Suprapubic skin (tissue), 4 donors: ENCODE measurements at regions not wholly inside any gene's neighbourhood (a gene's known extent, or its start where the extent isn't known, plus 50 kb on each side); places are given as distances from the start of the nearest gene placed in this dataset.

Experiments used
- DNase-seq, 2 donors: peaks; one replicate each; pipeline ENCODE4 v3.0.0-alpha.2; 2019; ENCODE audit warnings: low spot score in 2 of 2
- H3K27ac ChIP-seq: fragments of 200-600 bp; sonication (generic); one replicate; pipeline ENCODE4 v1.5.1; 2019
- H3K27me3 ChIP-seq: fragments of 200-600 bp; sonication (generic); one replicate; pipeline ENCODE4 v1.5.1; 2019
- H3K36me3 ChIP-seq: fragments of 200-600 bp; sonication (generic); one replicate; pipeline ENCODE4 v1.5.1; 2019
- H3K4me1 ChIP-seq: fragments of 200-600 bp; sonication (generic); one replicate; pipeline ENCODE4 v1.5.1; 2019
- H3K4me3 ChIP-seq: fragments of 200-600 bp; sonication (generic); one replicate; pipeline ENCODE4 v1.5.1; 2019; ENCODE audit warnings: mild to moderate bottlenecking
- H3K9me3 ChIP-seq: fragments of 200-600 bp; sonication (generic); one replicate; pipeline ENCODE4 v1.5.1; 2019
- CTCF ChIP-seq, 2 donors: fragments of 200-600 bp in 1 of 2; fragments of 450-650 bp in 1 of 2; sonication (generic) in 1 of 2; IDR thresholded peaks; one replicate each; pipeline ENCODE4 v1.5.1; 2016 to 2019; ENCODE audit warnings: antibody characterized with exemption in 2 of 2, mild to moderate bottlenecking in 1 of 2, moderate library complexity in 1 of 2
- EP300 ChIP-seq: sonication (generic); formaldehyde crosslinking; IDR thresholded peaks from one replicate; pipeline ENCODE4 v1.6.1; 2017; ENCODE audit warnings: antibody characterized with exemption
- POLR2A ChIP-seq, 2 donors: fragments of 450-650 bp; IDR thresholded peaks; one replicate each; pipeline ENCODE4 v1.6.1; 2017; ENCODE audit warnings: antibody characterized with exemption in 2 of 2, mild to moderate bottlenecking in 2 of 2, moderate library complexity in 2 of 2
- POLR2AphosphoS5 ChIP-seq, 3 donors: sonication (generic); formaldehyde crosslinking; IDR thresholded peaks; one replicate each; pipeline ENCODE4 v1.6.1; 2017; ENCODE audit warnings: antibody characterized with exemption in 3 of 3
- WGBS: methylation state at CpG from one replicate; pipeline ENCODE4 v1.1.5; 2018; 5-methylcytosine and 5-hydroxymethylcytosine counted together

GRCh38 chr1:229756666-229757065 lies 130.6 kb downstream of the URB2 start:
- no peaks in the 10 kb centered on the region for H3K4me1 ChIP-seq
- peaks cover 9% of the 10 kb centered on the region for H3K9me3 ChIP-seq
- TF ChIP-seq POLR2AphosphoS5 (IDR thresholded peaks at IDR 0.05), result no peak
- no peak for TF ChIP-seq CTCF (IDR thresholded peaks at IDR 0.05)
- TF ChIP-seq POLR2A (IDR thresholded peaks at IDR 0.05), result no peak
- TF ChIP-seq EP300, result no peak
- no peaks in the 10 kb centered on the region for H3K36me3 ChIP-seq
- no peak overlapping the region for H3K4me3 ChIP-seq
- 77% methylated on average over 4 of the region's 4 CpGs for WGBS
- H3K27me3 ChIP-seq, result no peaks in the 10 kb centered on the region
- no peak overlapping the region for H3K27ac ChIP-seq
- no peak for DNase-seq

GRCh38 chr1:229757226-229757625 lies 131.2 kb downstream of the URB2 start:
- Histone ChIP-seq H3K4me1 (no peaks in the 10 kb centered on the region), H3K27ac (no peak overlapping the region), H3K9me3 (peaks cover 9% of the 10 kb centered on the region), H3K4me3 (no peak overlapping the region), H3K36me3 (no peaks in the 10 kb centered on the region), H3K27me3 (no peaks in the 10 kb centered on the region)
- DNase-seq, result no peak
- no peak for TF ChIP-seq POLR2AphosphoS5 (IDR thresholded peaks at IDR 0.05)
- no peak for TF ChIP-seq POLR2A (IDR thresholded peaks at IDR 0.05)
- TF ChIP-seq EP300, result no peak
- no peak for TF ChIP-seq CTCF (IDR thresholded peaks at IDR 0.05)

GRCh38 chr1:229758101-229759036 lies 132.3 kb downstream of the URB2 start:
- H3K27me3 ChIP-seq, result no peaks in the 10 kb centered on the region
- TF ChIP-seq POLR2A (IDR thresholded peaks at IDR 0.05) (no peak), EP300 (no peak), POLR2AphosphoS5 (IDR thresholded peaks at IDR 0.05) (no peak), CTCF (IDR thresholded peaks at IDR 0.05) (no peak)
- H3K36me3 ChIP-seq, result no peaks in the 10 kb centered on the region
- WGBS, result 80% methylated on average over 15 of the region's 15 CpGs
- no peak overlapping the region for H3K4me3 ChIP-seq
- no peak for DNase-seq
- no peaks in the 10 kb centered on the region for H3K4me1 ChIP-seq
- H3K27ac ChIP-seq, result no peak overlapping the region
- H3K9me3 ChIP-seq, result peaks cover 9% of the 10 kb centered on the region

- Histone ChIP-seq H3K27ac (no peak overlapping the region), H3K9me3 (peaks cover 9% of the 10 kb centered on the region), H3K27me3 (no peaks in the 10 kb centered on the region), H3K4me1 (no peaks in the 10 kb centered on the region), H3K4me3 (no peak overlapping the region), H3K36me3 (no peaks in the 10 kb centered on the region)
- 77% methylated on average over 5 of the region's 5 CpGs for WGBS
- TF ChIP-seq POLR2AphosphoS5 (IDR thresholded peaks at IDR 0.05) (no peak), CTCF (IDR thresholded peaks at IDR 0.05) (no peak), POLR2A (IDR thresholded peaks at IDR 0.05) (no peak), EP300 (no peak)
- DNase-seq, result no peak
These were observed 133.0 kb downstream of the URB2 start for GRCh38 chr1:229759037-229759435.

GRCh38 chr1:229759586-229759985 lies 133.5 kb downstream of the URB2 start:
- H3K4me1 ChIP-seq, result no peaks in the 10 kb centered on the region
- H3K36me3 ChIP-seq, result no peaks in the 10 kb centered on the region
- H3K27me3 ChIP-seq, result no peaks in the 10 kb centered on the region
- WGBS, result 81% methylated on average over 2 of the region's 2 CpGs
- H3K4me3 ChIP-seq, result no peak overlapping the region
- no peak overlapping the region for H3K27ac ChIP-seq
- no peak for TF ChIP-seq EP300
- TF ChIP-seq POLR2A (IDR thresholded peaks at IDR 0.05), result no peak
- no peak for TF ChIP-seq POLR2AphosphoS5 (IDR thresholded peaks at IDR 0.05)
- TF ChIP-seq CTCF (IDR thresholded peaks at IDR 0.05), result no peak
- H3K9me3 ChIP-seq, result peaks cover 9% of the 10 kb centered on the region
- DNase-seq, result no peak
